GM12864 (cell line): ENCODE measurements at regions not wholly inside any gene's neighbourhood (a gene's known extent, or its start where the extent isn't known, plus 50 kb on each side); places are given as distances from the start of the nearest gene placed in this dataset.

ENCODE experiments used
- DNase-seq: peaks from one replicate; pipeline ENCODE4 v3.0.0-alpha.2; 2011; ENCODE audit warnings: low read depth
- H3K4me3 ChIP-seq: 2 replicates; pipeline ENCODE4 v1.5.1; 2011; ENCODE audit warnings: mild to moderate bottlenecking, low read depth, low read length, control low read depth
- CTCF ChIP-seq: IDR thresholded peaks from 2 replicates; pipeline ENCODE4 v1.5.1; 2011; ENCODE audit warnings: low read depth, mild to moderate bottlenecking, moderate library complexity, low read length, control low read depth, inconsistent platforms; ENCODE audit errors: missing control alignments

- no peak overlapping the region for H3K4me3 ChIP-seq
- no peak for TF ChIP-seq CTCF
- DNase-seq = no peak
Observed at GRCh38 chr1:105017587-105017986, 1267.9 kb downstream of the AMY1C start.

- DNase-seq = no peak
- H3K4me3 ChIP-seq = no peak overlapping the region
- no peak for TF ChIP-seq CTCF
Observed at GRCh38 chr1:105023719-105024118, 1274.0 kb downstream of the AMY1C start.

GRCh38 chr1:105027838-105028471 lies 1278.3 kb downstream of the AMY1C start:
- no peak for DNase-seq
- TF ChIP-seq CTCF = peak; percentile 4
- H3K4me3 ChIP-seq = no peak overlapping the region

GRCh38 chr1:105072446-105072845 lies 1322.7 kb downstream of the AMY1C start:
- no peak for DNase-seq
- no peak for TF ChIP-seq CTCF

GRCh38 chr1:105072850-105073249 lies 1323.2 kb downstream of the AMY1C start:
- H3K4me3 ChIP-seq = no peak overlapping the region
- no peak for TF ChIP-seq CTCF
- DNase-seq = no peak

More at GRCh38 chr1:105072446-105072845, 1322.7 kb downstream of the AMY1C start:
- H3K4me3 ChIP-seq = no peak overlapping the region

GRCh38 chr1:105073660-105074059 lies 1324.0 kb downstream of the AMY1C start:
- no peak for TF ChIP-seq CTCF
- DNase-seq = no peak
- no peak overlapping the region for H3K4me3 ChIP-seq

GRCh38 chr1:105083611-105084010 lies 1333.9 kb downstream of the AMY1C start:
- no peak for TF ChIP-seq CTCF
- no peak for DNase-seq
- no peak overlapping the region for H3K4me3 ChIP-seq
